Activated naive CD4-positive, alpha-beta T cell treated with anti-CD3 and anti-CD28 coated beads for 36 hours (primary cell): ENCODE measurements at regions not wholly inside any gene's neighbourhood (a gene's known extent, or its start where the extent isn't known, plus 50 kb on each side); places are given as distances from the start of the nearest gene placed in this dataset.

ENCODE experiments used
- CTCF ChIA-PET: fragments of 350-600 bp; sonication (Branson Sonifier 250); formaldehyde crosslinking; loops from one replicate; lab custom pipeline; 2021; ENCODE audit warnings: antibody characterized with exemption; lab: Charles Lee
- DNase-seq: peaks from one replicate; pipeline ENCODE4 v3.0.0-alpha.2; 2020
- H3K27ac Mint-ChIP-seq: one replicate; pipeline ENCODE4 v1.8.0; 2021; ENCODE audit warnings: mild to moderate bottlenecking, mixed read lengths
- H3K27me3 Mint-ChIP-seq: one replicate; pipeline ENCODE4 v1.8.0; 2021; ENCODE audit warnings: low read depth, mixed read lengths
- H3K36me3 Mint-ChIP-seq: one replicate; pipeline ENCODE4 v1.8.0; 2021; ENCODE audit warnings: low read depth, mixed read lengths
- H3K4me1 Mint-ChIP-seq: one replicate; pipeline ENCODE4 v1.8.0; 2021; ENCODE audit warnings: low read depth, mixed read lengths
- H3K4me3 Mint-ChIP-seq: one replicate; pipeline ENCODE4 v1.8.0; 2021; ENCODE audit warnings: mild to moderate bottlenecking, moderate library complexity, mixed read lengths
- H3K9me3 Mint-ChIP-seq: one replicate; pipeline ENCODE4 v1.8.0; 2021; ENCODE audit warnings: mixed read lengths
- intact Hi-C: fragments of 100-400 bp; cut with micrococcal nuclease; formaldehyde crosslinking; loops from one replicate; pipeline ENCODE4 v1.15.1; 2023

DNA sequence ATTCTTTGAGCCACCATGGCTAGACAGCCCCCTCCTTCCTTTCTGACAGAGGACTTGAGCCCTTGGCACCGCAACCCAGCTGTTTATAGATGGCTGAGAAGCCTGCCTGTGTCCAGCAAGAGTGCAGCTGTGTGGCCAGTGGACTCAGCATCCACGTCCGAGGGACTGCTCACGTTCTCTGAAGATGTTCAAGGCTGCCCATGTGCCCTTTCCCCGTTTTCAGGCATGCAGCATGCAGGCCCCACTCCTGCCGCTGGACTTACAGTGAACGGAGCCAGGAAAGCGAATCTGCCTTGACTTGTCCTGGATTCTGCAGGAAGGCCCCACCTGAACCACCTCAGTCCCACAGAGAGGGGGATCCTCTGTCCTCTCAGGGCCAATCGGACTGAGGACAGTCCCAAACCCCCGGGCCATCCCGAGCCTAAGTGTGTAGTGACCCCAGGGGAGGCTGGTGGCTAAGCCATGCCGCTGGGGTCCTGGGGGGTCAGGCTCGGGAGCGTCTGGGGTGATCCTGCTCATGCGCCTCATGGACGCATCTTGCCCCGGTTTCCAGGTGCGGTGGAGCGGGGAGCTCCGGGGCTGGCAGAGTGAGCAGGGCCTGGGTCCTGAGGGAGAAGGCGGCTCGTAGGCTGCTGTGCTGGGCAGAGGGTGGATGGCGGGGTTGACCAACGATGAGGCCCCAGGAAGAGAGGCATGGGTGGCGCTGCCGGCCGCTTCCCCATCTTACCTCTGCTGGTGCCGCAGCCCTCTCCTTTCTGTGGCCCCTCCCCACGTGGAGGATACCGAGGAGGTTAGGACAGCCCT, 170.7 kb downstream of the CTTN start:
- Mint-ChIP-seq H3K36me3 (no peaks in the 10 kb centered on the region), H3K27ac (no peak overlapping the region), H3K27me3 (peaks cover 27% of the 10 kb centered on the region), H3K9me3 (peaks cover 3% of the 10 kb centered on the region), H3K4me1 (peaks cover 4% of the 10 kb centered on the region), H3K4me3 (no peak overlapping the region)
- CTCF ChIA-PET: no interaction called here
- intact Hi-C loops: no loop called here
- DNase-seq: no peak

DNA sequence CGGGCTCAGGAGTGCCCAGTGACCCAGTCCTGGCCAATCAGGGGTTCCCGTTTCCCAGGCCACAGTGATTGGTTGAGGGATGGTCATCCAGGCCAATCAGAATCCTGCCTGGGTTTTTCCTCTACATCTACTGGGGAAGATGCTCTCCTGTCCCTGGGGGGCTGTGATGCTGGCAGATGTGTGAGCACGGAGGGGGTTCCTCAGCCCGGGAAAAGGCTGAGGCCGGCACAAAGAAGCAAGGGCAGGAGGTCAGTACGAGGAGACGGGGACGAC, 171.2 kb downstream of the CTTN start:
- Mint-ChIP-seq H3K36me3 (no peaks in the 10 kb centered on the region), H3K27me3 (peaks cover 27% of the 10 kb centered on the region), H3K27ac (no peak overlapping the region), H3K9me3 (peaks cover 3% of the 10 kb centered on the region), H3K4me1 (peaks cover 4% of the 10 kb centered on the region), H3K4me3 (no peak overlapping the region)
- intact Hi-C loops: no loop called here
- DNase-seq: no peak
- CTCF ChIA-PET: no interaction called here

DNA sequence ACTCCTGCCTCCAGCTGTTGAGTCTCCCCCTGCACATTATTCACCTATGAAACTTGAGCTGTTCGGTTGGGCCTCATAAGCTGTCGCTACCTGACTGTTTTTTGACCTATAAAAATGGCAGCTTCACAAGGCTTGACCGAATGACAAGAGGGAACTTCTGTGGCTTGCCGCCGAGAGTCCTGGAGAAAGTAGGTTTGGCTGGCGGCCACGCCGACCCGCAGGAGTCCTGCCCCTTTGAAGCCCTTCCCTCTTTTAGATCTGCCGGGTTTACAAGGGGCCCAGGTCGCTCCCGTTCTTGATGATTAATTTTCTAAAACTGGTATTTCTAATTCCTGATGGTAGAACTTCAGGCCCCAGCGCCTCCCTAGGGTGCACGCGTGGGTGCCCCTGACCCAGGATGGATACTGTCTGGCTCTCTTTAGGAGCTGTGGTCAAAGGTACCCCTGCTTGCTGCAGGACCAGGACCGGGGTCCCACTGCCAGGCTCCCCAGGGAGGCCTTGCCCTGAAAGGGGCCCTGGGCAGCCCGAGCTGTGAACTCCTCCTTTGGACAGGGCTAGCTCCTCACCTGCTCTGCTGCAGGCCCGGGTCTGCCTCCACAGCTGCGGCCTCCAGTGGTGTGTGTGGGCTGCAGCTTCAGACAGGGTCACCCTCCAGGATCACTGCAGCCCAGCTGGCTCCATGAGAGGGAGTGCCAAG, 171.8 kb downstream of the CTTN start:
- CTCF ChIA-PET: no interaction called here
- Mint-ChIP-seq H3K9me3 (peaks cover 3% of the 10 kb centered on the region), H3K27ac (no peak overlapping the region), H3K4me1 (peaks cover 4% of the 10 kb centered on the region), H3K27me3 (peaks cover 27% of the 10 kb centered on the region), H3K36me3 (no peaks in the 10 kb centered on the region), H3K4me3 (no peak overlapping the region)
- intact Hi-C loops: no loop called here
- no peak for DNase-seq

DNA sequence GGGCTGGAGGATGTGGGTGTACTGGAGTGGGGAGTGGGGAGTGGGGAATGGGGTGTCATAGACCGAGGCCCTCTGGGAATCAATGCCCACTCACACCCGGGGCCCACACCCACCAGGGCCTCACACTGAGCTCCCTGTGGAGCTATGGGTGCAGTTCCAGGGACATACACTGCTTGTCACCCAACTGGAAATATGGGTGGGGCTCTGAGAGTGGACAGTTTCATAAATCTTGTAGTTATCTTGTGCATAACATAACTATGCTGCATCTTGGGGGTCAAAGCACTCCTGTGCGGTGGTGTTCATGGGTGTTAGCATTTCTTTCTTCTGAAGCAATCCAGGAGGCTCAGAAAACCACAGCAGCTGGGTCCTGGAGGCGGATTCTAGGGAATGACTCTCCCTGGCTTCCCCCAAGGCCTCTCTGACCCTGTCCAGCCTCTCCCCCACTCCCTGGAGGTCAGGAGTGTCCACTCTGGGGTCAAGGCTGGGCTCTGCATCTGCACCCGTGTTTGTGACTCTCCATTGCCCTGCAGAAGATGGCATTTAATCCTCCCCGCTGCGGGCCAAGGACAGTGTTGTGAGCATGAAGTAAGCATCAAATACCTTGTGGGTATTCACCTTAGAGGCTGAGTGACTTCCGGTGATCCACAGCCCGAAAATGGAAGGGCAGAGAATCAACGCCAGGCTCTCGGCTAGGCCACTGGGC, 172.5 kb downstream of the CTTN start:
- intact Hi-C loops: no loop called here
- H3K4me1 Mint-ChIP-seq: peaks cover 4% of the 10 kb centered on the region
- H3K36me3 Mint-ChIP-seq: no peaks in the 10 kb centered on the region
- peaks cover 2% of the 10 kb centered on the region for H3K9me3 Mint-ChIP-seq
- CTCF ChIA-PET: no interaction called here
- no peak overlapping the region for H3K27ac Mint-ChIP-seq
- no peak for DNase-seq
- H3K27me3 Mint-ChIP-seq: peaks cover 27% of the 10 kb centered on the region
- no peak overlapping the region for H3K4me3 Mint-ChIP-seq

DNA sequence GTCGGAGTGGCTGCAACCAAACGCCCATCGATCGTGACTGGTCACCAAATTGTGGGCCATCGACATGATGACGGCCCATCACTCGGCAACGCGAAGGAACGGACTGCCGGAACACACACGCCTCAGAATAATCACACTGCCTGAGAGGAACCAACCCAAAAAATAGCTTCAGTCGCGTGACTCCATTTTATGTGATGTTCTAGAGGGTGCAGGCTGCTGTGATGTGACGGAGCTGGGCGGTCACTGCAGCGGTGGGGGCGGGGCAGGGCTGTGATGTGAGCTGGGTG, 174.6 kb downstream of the CTTN start:
- intact Hi-C loops: no loop called here
- Mint-ChIP-seq H3K9me3 (no peaks in the 10 kb centered on the region), H3K27ac (no peak overlapping the region), H3K27me3 (peaks cover 9% of the 10 kb centered on the region), H3K4me3 (no peak overlapping the region), H3K4me1 (peaks cover 2% of the 10 kb centered on the region), H3K36me3 (no peaks in the 10 kb centered on the region)
- CTCF ChIA-PET: no interaction called here
- DNase-seq: no peak

DNA sequence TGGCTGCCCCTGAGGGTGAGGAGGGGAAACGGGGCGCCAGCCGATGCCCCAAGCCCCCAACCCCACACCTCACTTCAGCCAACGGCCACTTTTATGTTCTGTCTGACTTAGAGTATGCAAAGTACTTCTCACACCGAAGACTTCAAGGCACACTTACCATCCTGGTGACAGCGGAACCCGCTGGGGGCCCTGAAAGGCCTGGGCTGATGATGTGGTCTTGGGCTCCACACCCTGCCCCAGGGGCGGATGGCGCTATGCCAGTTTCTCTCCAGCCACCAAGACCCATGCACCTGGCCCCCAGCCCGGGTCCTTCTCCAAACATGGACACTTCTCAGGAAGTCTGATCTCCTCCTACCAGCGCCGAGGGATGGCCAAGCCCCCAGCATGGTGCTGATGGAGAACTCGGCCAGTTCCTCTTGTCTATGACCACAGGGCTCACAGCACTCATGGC, 175.4 kb downstream of the CTTN start:
- H3K27ac Mint-ChIP-seq: no peak overlapping the region
- peaks cover 9% of the 10 kb centered on the region for H3K27me3 Mint-ChIP-seq
- no peaks in the 10 kb centered on the region for H3K4me1 Mint-ChIP-seq
- H3K4me3 Mint-ChIP-seq: no peak overlapping the region
- DNase-seq: no peak
- intact Hi-C loops: no loop called here
- CTCF ChIA-PET: no interaction called here
- no peaks in the 10 kb centered on the region for H3K36me3 Mint-ChIP-seq
- no peaks in the 10 kb centered on the region for H3K9me3 Mint-ChIP-seq

DNA sequence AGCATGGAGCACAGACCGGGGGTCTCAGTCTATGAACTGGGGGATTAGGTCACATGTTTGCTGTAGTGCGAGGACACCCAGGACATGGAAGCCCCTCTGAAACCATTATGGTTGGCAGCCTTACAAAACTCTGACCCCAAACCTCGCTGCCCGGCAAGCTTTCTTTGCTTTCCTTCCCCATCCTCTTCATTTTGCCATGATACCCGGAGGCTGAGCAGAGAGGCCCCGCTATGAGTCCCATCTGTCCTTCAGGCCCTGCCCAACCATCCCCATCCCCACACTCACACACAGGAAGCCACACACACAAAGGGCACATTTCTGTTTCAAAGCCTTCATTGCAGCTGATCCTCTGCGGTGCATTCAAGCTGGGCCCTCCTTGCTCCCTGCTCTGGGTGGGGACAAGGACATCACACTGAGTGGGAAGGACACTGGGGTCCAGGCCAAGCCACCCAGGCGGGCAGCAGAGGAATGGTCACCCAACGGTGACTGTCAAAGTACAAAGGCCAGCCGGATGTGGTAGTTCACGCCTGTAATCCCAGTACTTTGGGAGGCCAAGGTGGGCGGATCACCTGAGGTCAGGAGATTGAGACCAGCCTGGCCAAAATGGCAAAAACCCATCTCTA, 176.5 kb downstream of the CTTN start:
- Mint-ChIP-seq H3K4me3 (no peak overlapping the region), H3K36me3 (no peaks in the 10 kb centered on the region), H3K9me3 (no peaks in the 10 kb centered on the region), H3K27ac (no peak overlapping the region), H3K27me3 (peaks cover 4% of the 10 kb centered on the region), H3K4me1 (no peaks in the 10 kb centered on the region)
- DNase-seq: no peak
- intact Hi-C loops: no loop called here
- CTCF ChIA-PET: no interaction called here

DNA sequence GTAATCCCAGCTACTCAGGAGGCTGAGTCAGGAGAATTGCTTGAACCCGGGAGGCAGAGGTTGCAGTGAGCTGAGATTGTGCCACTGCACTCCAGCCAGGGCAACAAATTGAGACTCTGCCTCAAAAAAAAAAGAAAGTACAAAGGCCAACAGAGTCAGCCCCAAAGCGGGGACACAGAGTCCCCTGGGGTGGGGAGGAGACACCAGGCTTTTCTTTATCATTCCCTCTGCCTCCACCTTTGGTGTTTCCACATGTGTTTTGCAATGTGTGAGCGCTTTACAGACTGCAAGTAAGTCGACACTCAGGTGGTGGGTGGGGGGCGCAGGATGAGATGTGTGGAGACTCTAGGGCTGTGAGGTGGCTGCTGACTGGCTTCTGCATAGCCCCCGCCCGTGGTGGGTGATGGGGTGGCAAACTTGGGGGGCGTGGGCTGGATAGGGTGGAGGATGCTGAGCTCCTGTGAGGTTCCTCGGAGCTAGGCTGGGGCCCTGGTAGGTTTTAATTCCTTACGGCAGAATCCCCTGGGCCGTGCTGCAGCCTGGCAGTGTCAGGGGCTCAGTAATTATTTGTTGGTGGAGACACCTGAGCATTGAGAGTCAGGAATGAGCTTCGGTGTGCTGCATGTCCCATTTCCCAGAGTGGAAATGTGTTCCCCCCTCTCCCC, 177.2 kb downstream of the CTTN start:
- Mint-ChIP-seq H3K9me3 (no peaks in the 10 kb centered on the region), H3K27ac (no peak overlapping the region)

DNA sequence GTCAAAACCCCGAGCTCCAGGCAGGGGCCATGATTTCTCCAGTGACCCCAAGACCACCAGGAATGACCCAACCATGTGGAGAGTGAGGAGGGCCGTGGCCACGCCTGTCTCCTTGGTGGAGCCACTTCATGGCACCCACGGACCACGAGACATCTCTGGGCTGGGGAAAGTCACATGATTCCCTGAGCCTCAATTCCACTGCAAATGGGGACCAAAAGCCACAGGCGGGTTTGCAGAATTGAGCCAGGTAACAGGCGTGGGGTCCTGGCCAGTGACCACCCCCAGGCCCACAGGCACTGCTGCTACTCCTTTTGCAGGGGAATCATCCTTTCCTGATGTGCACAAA, 178.9 kb downstream of the CTTN start:
- DNase-seq: no peak
- intact Hi-C loops: no loop called here
- no peaks in the 10 kb centered on the region for H3K4me1 Mint-ChIP-seq
- CTCF ChIA-PET: no interaction called here
- H3K27me3 Mint-ChIP-seq: peaks cover 4% of the 10 kb centered on the region
- no peaks in the 10 kb centered on the region for H3K36me3 Mint-ChIP-seq
- H3K27ac Mint-ChIP-seq: no peak overlapping the region
- no peaks in the 10 kb centered on the region for H3K9me3 Mint-ChIP-seq
- no peak overlapping the region for H3K4me3 Mint-ChIP-seq

More for the DNA sequence above, 177.2 kb downstream of the CTTN start:
- peaks cover 4% of the 10 kb centered on the region for H3K27me3 Mint-ChIP-seq
- H3K4me3 Mint-ChIP-seq: no peak overlapping the region
- no peak for DNase-seq
- CTCF ChIA-PET: no interaction called here
- intact Hi-C loops: no loop called here
- H3K36me3 Mint-ChIP-seq: no peaks in the 10 kb centered on the region
- H3K4me1 Mint-ChIP-seq: no peaks in the 10 kb centered on the region

DNA sequence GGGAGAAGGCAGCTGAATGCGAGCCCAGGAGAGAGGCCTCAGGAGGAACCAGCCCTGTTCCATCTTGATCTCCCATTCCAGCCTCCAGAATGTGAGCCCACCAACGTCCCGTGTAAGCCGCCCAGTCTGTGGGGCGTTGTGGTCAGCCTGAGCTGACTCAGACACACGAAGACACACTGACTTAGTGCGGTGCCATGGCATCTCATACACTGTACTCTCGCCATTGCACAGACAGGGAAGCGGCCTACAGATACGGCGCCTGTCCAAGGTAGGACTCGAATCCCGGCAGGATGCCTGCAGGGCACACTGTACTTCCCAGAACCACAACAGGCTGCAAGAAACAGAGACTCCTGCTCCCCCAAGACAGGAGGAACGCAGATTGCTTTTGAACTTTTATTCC, 179.6 kb downstream of the CTTN start:
- H3K36me3 Mint-ChIP-seq: no peaks in the 10 kb centered on the region
- H3K4me1 Mint-ChIP-seq: no peaks in the 10 kb centered on the region
- H3K27ac Mint-ChIP-seq: no peak overlapping the region
- no peaks in the 10 kb centered on the region for H3K9me3 Mint-ChIP-seq
- intact Hi-C loops: no loop called here
- H3K27me3 Mint-ChIP-seq: peaks cover 2% of the 10 kb centered on the region
- no peak for DNase-seq
- CTCF ChIA-PET: no interaction called here
- H3K4me3 Mint-ChIP-seq: no peak overlapping the region

DNA sequence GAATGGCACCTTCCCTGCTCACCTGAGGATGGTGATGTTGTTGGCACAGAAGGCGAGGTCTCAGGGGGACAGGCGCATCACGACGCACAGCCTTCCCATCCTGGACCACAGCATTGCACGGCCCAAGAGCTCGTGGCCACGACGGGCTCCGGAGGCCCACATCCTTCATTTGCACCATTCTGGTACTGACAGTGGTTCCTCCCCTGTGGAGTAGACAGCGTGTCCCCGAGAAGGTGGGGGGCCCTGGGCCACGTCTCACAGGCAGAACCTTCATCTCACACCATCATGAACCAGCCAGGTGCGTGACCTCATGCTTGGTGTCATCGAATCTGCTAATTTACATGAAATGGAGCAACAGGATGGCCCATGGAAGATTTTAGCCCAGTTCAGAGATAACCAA, 180.0 kb downstream of the CTTN start:
- CTCF ChIA-PET: no interaction called here
- DNase-seq: no peak
- H3K36me3 Mint-ChIP-seq: no peaks in the 10 kb centered on the region

DNA sequence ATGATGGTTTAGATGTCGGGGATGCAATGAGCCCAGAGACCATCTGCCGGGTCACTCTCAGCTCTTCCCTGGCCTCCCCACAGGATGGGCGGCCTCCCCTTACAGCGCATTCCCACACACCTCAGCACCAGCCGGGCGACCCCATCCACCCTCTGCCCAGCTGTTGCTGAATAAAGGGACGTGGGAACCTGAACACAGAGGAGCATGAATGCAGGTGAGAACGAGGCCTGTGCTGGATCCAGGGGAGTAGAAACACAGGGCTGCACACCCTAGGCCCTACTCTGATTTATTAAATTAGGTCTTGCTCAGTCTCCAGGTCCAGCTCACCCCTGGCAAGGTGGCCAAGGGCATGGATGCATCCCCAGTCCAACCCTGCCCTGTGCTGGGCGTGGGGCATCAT, 180.5 kb downstream of the CTTN start:
- Mint-ChIP-seq H3K4me1 (no peaks in the 10 kb centered on the region), H3K27ac (no peak overlapping the region), H3K27me3 (peaks cover 2% of the 10 kb centered on the region), H3K9me3 (no peaks in the 10 kb centered on the region), H3K4me3 (no peak overlapping the region), H3K36me3 (no peaks in the 10 kb centered on the region)
- CTCF ChIA-PET: no interaction called here
- intact Hi-C loops: no loop called here
- DNase-seq: no peak

More for the DNA sequence above, 180.0 kb downstream of the CTTN start:
- Mint-ChIP-seq H3K27me3 (peaks cover 2% of the 10 kb centered on the region), H3K9me3 (no peaks in the 10 kb centered on the region), H3K4me3 (no peak overlapping the region), H3K27ac (no peak overlapping the region), H3K4me1 (no peaks in the 10 kb centered on the region)
- intact Hi-C loops: no loop called here
